K562 (cell line): ENCODE measurements at regions not wholly inside any gene's neighbourhood (a gene's known extent, or its start where the extent isn't known, plus 50 kb on each side); places are given as distances from the start of the nearest gene placed in this dataset.

Experiments used
- ATAC-seq: fragments of 200-7000 bp; cut with Tn5 transposase; 3 replicates; pipeline ENCODE4 v1.9.1; 2020; ENCODE audit warnings: moderate library complexity
- BruUV-seq: library from RNA; stranded (reverse); fragments of 400-500 nt; replicated peaks from 2 replicates; lab custom pipeline; 2021; lab: Mats Ljungman, UMichigan
- CTCF ChIA-PET: fragments of 300-600 bp; formaldehyde crosslinking; extraction: SDS; loops from one replicate; lab custom pipeline; 2021; ENCODE audit warnings: low intra/inter-chr PET ratio; lab: Yijun Ruan, JAX
- POLR2A ChIA-PET: fragments of 300-600, 350-650 bp; sonication (Branson Sonifier 250); formaldehyde crosslinking; extraction: SDS; loops from one replicate; lab custom pipeline; 2021; ENCODE audit warnings: antibody characterized with exemption, inconsistent platforms; lab: Yijun Ruan, JAX
- DNase-seq, 4 experiments: peaks; one replicate each; pipeline versions ENCODE4 v3.0.0 to v3.0.0-alpha.2; 2011 to 2018; ENCODE audit warnings: low spot score in 3 of 4, mixed read lengths in 3 of 4; ENCODE audit errors: extremely low read depth in 1 of 4
- FAIRE-seq: peaks from 2 replicates; lab custom pipeline; 2011; peaks lifted over from hg19 to GRCh38; lab: Jason Lieb, UNC
- H2AFZ ChIP-seq: 2 replicates; pipeline ENCODE4 v1.6.0; 2011; ENCODE audit warnings: low read depth, low read length, control low read depth, inconsistent platforms
- H3K27ac ChIP-seq: fragments of 200-600 bp; 3 replicates; pipeline ENCODE4 v1.8.0; 2011; ENCODE audit warnings: low read depth, mild to moderate bottlenecking, control low read depth, inconsistent platforms, low read length, moderate library complexity, mixed read lengths; ENCODE audit errors: extremely low read depth
- H3K27me3 ChIP-seq, 2 experiments: fragments of 300-600 bp in 1 of 2; 2 replicates in 1 of 2; 3 replicates in 1 of 2; pipeline versions ENCODE4 v1.6.0 to v1.8.0; 2011; ENCODE audit warnings: inconsistent platforms in 2 of 2, low read length in 2 of 2, mild to moderate bottlenecking in 1 of 2, mixed read lengths in 1 of 2, moderate library complexity in 1 of 2; ENCODE audit not compliant: control insufficient read depth in 2 of 2, insufficient read depth in 2 of 2
- H3K36me3 ChIP-seq: fragments of 300-600 bp; 3 replicates; pipeline ENCODE4 v1.8.0; 2011; ENCODE audit warnings: mild to moderate bottlenecking, low read length, inconsistent platforms; ENCODE audit not compliant: control insufficient read depth, insufficient read depth
- H3K4me1 ChIP-seq, 2 experiments: fragments of 200-600 bp in 1 of 2; replicated peaks in 1 of 2; 2 replicates in 1 of 2; 3 replicates in 1 of 2; pipeline versions ENCODE4 v1.5.1 to v1.8.0; 2011; ENCODE audit warnings: inconsistent platforms in 2 of 2, low read length in 2 of 2, mild to moderate bottlenecking in 1 of 2, mixed read lengths in 1 of 2, moderate library complexity in 1 of 2; ENCODE audit not compliant: control insufficient read depth in 2 of 2, insufficient read depth in 2 of 2
- H3K4me2 ChIP-seq: 2 replicates; pipeline ENCODE4 v1.6.1; 2011; ENCODE audit warnings: low read length, control low read depth, inconsistent platforms, mixed read lengths; ENCODE audit not compliant: insufficient read depth
- H3K4me3 ChIP-seq: fragments of 200-600 bp; sonication (generic), shearing (Covaris generic); 2 replicates; pipeline ENCODE4 v1.5.1; 2016; ENCODE audit warnings: control low read depth, inconsistent platforms
- H3K79me2 ChIP-seq: fragments of 200-600 bp; 3 replicates; pipeline ENCODE4 v1.8.0; 2011; ENCODE audit warnings: low read length, inconsistent platforms; ENCODE audit not compliant: control insufficient read depth, insufficient read depth
- H3K9ac ChIP-seq, 2 experiments: 2 replicates each; pipeline versions ENCODE4 v1.6.0 to v1.6.1; 2011; ENCODE audit warnings: low read depth in 2 of 2, low read length in 2 of 2, control low read depth in 1 of 2, inconsistent platforms in 1 of 2, mild to moderate bottlenecking in 1 of 2, mixed read lengths in 1 of 2; ENCODE audit not compliant: insufficient read depth in 1 of 2
- H3K9me1 ChIP-seq: one replicate; pipeline ENCODE4 v1.6.0; 2011; ENCODE audit warnings: inconsistent platforms, mild to moderate bottlenecking, low read length, moderate library complexity; ENCODE audit not compliant: control insufficient read depth, insufficient read depth
- H3K9me3 ChIP-seq: replicated peaks from 2 replicates; pipeline ENCODE4 v1.5.1; 2011; ENCODE audit warnings: low read depth, low read length, inconsistent platforms; ENCODE audit not compliant: control insufficient read depth, insufficient read depth
- H4K20me1 ChIP-seq: replicated peaks from 2 replicates; pipeline ENCODE4 v1.6.1; 2011; ENCODE audit warnings: low read length, inconsistent platforms, mixed read lengths; ENCODE audit not compliant: control insufficient read depth, insufficient read depth
- CTBP1 ChIP-seq: fragments of 450-650 bp; IDR thresholded peaks from 2 replicates; pipeline ENCODE4 v1.6.1; 2016; ENCODE audit warnings: borderline replicate concordance
- DMBX1 ChIP-seq: fragments of 250-450 bp; sonication (Bioruptor Pico); IDR thresholded peaks from 2 replicates; pipeline ENCODE4 v1.8.0; 2022; ENCODE audit warnings: inconsistent platforms, mild to moderate bottlenecking, moderate library complexity, borderline replicate concordance
- FOXJ3 ChIP-seq: sonication (generic); formaldehyde crosslinking; IDR thresholded peaks from 2 replicates; pipeline ENCODE4 v1.4.0; 2020; ENCODE audit warnings: mild to moderate bottlenecking, missing genetic modification reagents
- HMG20A ChIP-seq: fragments of 450-650 bp; formaldehyde crosslinking; conservative IDR thresholded peaks from 2 replicates; pipeline ENCODE4 v1.4.0; 2020; ENCODE audit warnings: mild to moderate bottlenecking, mixed read lengths
- MAZ ChIP-seq, 2 experiments: fragments of 450-650 bp in 1 of 2; sonication (generic) in 1 of 2; formaldehyde crosslinking; IDR thresholded peaks in 1 of 2; conservative IDR thresholded peaks in 1 of 2; 2 replicates each; pipeline versions ENCODE4 v1.4.0 to v1.5.0; 2020; ENCODE audit warnings: mild to moderate bottlenecking in 1 of 2, missing genetic modification reagents in 1 of 2
- SMARCA5 ChIP-seq: fragments of 450-650 bp; IDR thresholded peaks from 2 replicates; pipeline ENCODE4 v1.6.1; 2016
- SMC3 ChIP-seq: conservative IDR thresholded peaks from 2 replicates; pipeline ENCODE4 v1.6.1; 2011; ENCODE audit warnings: low read depth, low read length, improper control_type of control experiment; ENCODE audit not compliant: insufficient read depth
- WGBS: fragments of 100-300 bp; shearing (Covaris generic); methylation state at CpG from one replicate; pipeline ENCODE4 v1.1.6; 2016; ENCODE audit warnings: low coverage, mixed read lengths; ENCODE audit not compliant: insufficient coverage; ENCODE audit errors: missing lambda C conversion rate; 5-methylcytosine and 5-hydroxymethylcytosine counted together
- in situ Hi-C: fragments of 300-500 bp; cut with MboI; formaldehyde crosslinking; loops from 4 replicates; pipeline ENCODE4 v1.15.0; 2018; ENCODE audit warnings: inconsistent platforms, mixed read lengths
- intact Hi-C: fragments of 100-400 bp; cut with micrococcal nuclease; formaldehyde crosslinking; loops from 2 replicates; pipeline ENCODE4 v1.14.2; 2022
- TF ChIP-seq, protein P1 (sequence below): sonication (generic); formaldehyde crosslinking; IDR thresholded peaks from 2 replicates; pipeline ENCODE4 v1.5.0; 2020; ENCODE audit warnings: missing genetic modification reagents
- TF ChIP-seq, protein P2 (sequence below), 2 experiments: IDR thresholded peaks in 1 of 2; conservative IDR thresholded peaks in 1 of 2; 2 replicates each; pipeline ENCODE4 v1.6.1; 2016; ENCODE audit warnings: low read depth in 2 of 2, mild to moderate bottlenecking in 1 of 2, missing compliant biosample characterization in 1 of 2, missing genetic modification characterization in 1 of 2, moderate library complexity in 1 of 2
- TF ChIP-seq, protein P3 (sequence below): fragments of 450-650 bp; formaldehyde crosslinking; IDR thresholded peaks from 2 replicates; pipeline ENCODE4 v1.4.0; 2020; ENCODE audit warnings: mild to moderate bottlenecking, moderate library complexity
- TF ChIP-seq, protein P4 (sequence below): fragments of 450-650 bp; formaldehyde crosslinking; IDR thresholded peaks from 2 replicates; pipeline ENCODE4 v1.4.0; 2022; ENCODE audit warnings: missing genetic modification characterization

DNA sequence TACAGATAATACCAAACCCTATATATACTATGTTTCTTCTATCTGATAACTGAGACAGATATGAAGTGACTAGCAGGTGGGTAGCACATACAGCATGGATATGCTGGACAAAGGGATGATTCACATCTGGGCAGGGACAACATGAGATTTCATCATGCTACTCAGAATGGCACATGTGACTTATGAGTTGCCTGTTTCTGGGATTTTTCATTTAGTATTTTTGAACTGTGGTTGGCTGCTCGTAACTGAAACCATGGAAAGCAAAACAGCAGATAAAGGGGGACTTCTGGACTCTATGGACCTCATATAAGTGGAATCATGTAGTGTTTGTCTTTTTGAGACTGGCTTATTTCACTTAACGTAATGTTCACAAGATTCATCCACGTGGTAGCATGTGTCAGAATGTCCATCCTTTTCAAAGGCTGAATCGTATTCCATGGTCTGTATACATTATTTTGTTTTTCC is 883.0 kb downstream of the TBC1D22A start (continued):
- TF ChIP-seq, protein P1, sequence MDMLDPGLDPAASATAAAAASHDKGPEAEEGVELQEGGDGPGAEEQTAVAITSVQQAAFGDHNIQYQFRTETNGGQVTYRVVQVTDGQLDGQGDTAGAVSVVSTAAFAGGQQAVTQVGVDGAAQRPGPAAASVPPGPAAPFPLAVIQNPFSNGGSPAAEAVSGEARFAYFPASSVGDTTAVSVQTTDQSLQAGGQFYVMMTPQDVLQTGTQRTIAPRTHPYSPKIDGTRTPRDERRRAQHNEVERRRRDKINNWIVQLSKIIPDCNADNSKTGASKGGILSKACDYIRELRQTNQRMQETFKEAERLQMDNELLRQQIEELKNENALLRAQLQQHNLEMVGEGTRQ (CRISPR knock-in tag) = peak; percentile 63
- TF ChIP-seq SMARCA5 (no peak), FOXJ3 (no peak), DMBX1 (0 out of 2 replicates have a peak, but pooled peaks have one; percentile 62), CTBP1 (peak; percentile 68; the same call in 1 of the 2 replicates)
- TF ChIP-seq, protein P2, sequence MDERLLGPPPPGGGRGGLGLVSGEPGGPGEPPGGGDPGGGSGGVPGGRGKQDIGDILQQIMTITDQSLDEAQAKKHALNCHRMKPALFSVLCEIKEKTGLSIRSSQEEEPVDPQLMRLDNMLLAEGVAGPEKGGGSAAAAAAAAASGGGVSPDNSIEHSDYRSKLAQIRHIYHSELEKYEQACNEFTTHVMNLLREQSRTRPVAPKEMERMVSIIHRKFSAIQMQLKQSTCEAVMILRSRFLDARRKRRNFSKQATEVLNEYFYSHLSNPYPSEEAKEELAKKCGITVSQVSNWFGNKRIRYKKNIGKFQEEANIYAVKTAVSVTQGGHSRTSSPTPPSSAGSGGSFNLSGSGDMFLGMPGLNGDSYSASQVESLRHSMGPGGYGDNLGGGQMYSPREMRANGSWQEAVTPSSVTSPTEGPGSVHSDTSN (CRISPR knock-in tag; IDR thresholded peaks at IDR 0.05; ENCODE audit: low read depth) = no peak
- TF ChIP-seq, protein P2 (tag; conservative IDR thresholded peaks at IDR 0.05; ENCODE audit: low read depth) = peak; percentile 21; the same call in 1 of the 2 replicates

DNA sequence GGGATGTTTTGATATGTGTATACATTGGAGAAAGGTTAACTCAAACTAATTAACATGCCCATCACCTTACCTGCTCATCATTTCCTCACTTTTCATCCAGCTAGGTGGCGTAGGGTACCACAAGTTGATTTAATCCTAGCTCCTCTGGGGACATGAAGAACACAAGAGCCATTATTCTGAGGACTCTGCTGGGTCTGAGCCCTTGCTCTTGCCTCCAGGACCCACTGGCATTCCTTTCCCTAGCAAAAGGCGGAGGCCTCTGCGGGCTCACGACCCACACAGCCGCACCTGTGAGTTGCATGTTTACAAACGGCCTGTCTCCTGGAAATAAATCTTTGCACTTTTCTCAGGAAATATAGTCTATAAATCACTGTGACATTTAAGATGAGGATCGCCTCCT is 871.9 kb downstream of the TBC1D22A start:
- H3K4me2 ChIP-seq = no peak overlapping the region
- CTCF ChIA-PET = no interaction called here
- POLR2A ChIA-PET = no interaction called here
- H3K4me3 ChIP-seq = no peak overlapping the region
- no peak overlapping the region for H3K9ac ChIP-seq
- H3K36me3 ChIP-seq = peaks cover 50% of the 10 kb centered on the region
- WGBS = 78% methylated on average over 2 of the region's 7 CpGs
- no peak overlapping the region for H2AFZ ChIP-seq
- intact Hi-C loops = no loop called here
- no peaks in the 10 kb centered on the region for H4K20me1 ChIP-seq
- peaks cover 3 to 5% of the 10 kb centered on the region in 2 experiments; a peak in 4 of 5 replicates for H3K4me1 ChIP-seq
- ATAC-seq = no peak
- H3K27ac ChIP-seq = no peak overlapping the region
- no TSS peak for BruUV-seq
- no peaks in the 10 kb centered on the region for H3K27me3 ChIP-seq
- H3K9me3 ChIP-seq = no peaks in the 10 kb centered on the region
- H3K79me2 ChIP-seq = peaks cover 35% of the 10 kb centered on the region
- no peaks in the 10 kb centered on the region for H3K9me1 ChIP-seq
- DNase-seq = no peak
- no peak for FAIRE-seq
- in situ Hi-C loops = no loop called here
- no peak for TF ChIP-seq HMG20A (CRISPR knock-in tag)
- TF ChIP-seq, protein P3, sequence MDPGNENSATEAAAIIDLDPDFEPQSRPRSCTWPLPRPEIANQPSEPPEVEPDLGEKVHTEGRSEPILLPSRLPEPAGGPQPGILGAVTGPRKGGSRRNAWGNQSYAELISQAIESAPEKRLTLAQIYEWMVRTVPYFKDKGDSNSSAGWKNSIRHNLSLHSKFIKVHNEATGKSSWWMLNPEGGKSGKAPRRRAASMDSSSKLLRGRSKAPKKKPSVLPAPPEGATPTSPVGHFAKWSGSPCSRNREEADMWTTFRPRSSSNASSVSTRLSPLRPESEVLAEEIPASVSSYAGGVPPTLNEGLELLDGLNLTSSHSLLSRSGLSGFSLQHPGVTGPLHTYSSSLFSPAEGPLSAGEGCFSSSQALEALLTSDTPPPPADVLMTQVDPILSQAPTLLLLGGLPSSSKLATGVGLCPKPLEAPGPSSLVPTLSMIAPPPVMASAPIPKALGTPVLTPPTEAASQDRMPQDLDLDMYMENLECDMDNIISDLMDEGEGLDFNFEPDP = no peak
- TF ChIP-seq, protein P4, sequence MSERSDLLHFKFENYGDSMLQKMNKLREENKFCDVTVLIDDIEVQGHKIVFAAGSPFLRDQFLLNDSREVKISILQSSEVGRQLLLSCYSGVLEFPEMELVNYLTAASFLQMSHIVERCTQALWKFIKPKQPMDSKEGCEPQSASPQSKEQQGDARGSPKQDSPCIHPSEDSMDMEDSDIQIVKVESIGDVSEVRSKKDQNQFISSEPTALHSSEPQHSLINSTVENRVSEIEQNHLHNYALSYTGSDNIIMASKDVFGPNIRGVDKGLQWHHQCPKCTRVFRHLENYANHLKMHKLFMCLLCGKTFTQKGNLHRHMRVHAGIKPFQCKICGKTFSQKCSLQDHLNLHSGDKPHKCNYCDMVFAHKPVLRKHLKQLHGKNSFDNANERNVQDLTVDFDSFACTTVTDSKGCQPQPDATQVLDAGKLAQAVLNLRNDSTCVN = no peak
- TF ChIP-seq MAZ (CRISPR knock-in tag; conservative IDR thresholded peaks at IDR 0.05 in 1 of 2, IDR thresholded peaks at IDR 0.05 in 1 of 2) = no peak
- no peak for TF ChIP-seq SMC3
